Right hindlimb (tissue), 1 donor: ENCODE measurements at regions not wholly inside any gene's neighbourhood (a gene's known extent, or its start where the extent isn't known, plus 50 kb on each side); places are given as distances from the start of the nearest gene placed in this dataset.

Experiments used
- DNase-seq: peaks from one replicate; pipeline ENCODE4 v3.0.0-alpha.2; 2018

DNA sequence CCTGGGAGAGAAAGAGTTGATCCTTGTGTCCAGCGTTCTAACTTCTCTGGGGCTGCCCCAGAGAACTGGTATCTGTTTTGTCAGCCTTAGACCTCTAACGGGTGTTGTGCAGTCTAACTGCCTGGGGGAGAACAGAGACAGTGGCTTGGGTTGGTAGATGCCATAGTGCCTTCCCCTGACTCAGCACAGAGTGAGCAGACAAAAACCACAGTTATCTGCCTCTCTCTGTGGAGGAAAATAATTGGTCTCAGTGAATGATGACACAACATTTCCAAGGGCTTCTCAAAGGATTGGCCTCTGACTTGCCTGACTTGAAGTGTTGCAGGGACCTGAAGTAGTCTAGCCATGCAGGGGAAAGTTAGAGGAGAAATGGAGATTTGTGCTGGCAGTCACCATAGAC is 226.2 kb upstream of the MAN1A1 start:
- DNase-seq = no peak

DNA sequence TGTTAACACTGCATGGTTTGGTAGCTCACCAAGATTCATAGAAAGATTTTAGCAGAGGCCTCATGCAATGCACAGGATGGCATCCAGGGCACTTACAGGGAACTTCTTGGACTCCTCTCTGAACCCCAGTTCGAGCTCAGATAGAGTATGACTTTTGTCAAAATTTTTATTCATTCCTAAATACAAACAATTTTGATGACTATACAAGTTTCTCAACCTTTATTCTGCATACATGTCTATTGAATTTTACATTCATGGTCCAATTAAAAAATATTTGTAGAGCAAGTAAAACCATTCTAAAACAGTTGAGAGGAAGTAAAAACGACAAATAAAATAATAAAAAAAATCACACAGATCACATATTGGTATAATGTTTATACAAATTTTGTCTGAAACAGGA is 219.0 kb upstream of the MAN1A1 start:
- DNase-seq = no peak

DNA sequence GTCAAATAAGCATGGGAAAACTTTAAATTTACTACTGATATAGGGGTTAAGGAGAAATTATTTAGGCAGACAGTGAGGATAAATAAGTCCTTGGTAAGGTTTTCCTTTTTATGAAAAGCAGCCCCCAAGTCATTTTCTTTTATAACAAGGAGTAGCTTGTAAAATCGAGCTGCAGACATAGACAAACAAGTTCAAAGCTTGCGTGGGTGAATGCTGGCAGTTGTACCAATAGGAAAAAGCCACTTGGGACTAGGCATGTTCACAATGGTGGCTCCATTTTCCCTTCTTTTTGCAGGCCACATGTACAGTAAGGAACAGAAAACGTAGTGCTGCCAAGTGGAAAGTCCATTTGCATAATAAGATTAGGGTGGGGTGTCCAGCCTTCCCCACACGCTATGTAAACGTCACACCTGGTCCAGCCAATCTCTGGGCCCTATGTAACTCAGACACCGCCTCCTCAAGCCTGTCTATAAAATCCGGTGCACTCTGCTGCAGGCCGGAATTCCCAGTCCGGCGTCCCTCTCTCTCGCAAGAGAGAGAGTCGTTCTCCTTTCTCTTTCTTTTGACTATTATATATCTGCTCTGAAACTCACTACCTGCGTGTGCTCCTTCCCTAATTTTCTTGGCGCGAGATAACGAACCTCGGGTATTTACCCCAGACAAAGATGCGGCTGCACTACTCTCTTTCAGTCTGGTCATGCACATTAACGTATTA is 217.1 kb upstream of the MAN1A1 start:
- DNase-seq = no peak

DNA sequence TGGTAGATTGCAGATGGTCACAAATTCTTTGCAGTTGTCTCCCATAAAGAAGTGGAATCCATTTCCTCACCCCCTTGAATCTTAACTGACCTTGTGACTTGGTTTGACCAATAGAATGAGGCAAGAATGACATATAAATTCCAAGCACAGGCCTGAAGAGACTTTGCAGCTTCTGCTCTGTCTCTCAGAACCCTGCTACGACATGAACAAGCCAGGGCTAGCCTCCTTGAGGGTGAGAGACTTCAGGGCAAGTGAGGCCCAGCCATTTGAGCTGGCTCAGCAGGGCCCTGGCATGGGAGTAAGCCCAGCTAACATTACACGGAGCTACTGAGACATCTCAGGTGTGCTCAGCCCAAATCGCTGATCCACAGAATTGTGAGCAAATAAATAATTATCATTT is 216.3 kb upstream of the MAN1A1 start:
- no peak for DNase-seq

DNA sequence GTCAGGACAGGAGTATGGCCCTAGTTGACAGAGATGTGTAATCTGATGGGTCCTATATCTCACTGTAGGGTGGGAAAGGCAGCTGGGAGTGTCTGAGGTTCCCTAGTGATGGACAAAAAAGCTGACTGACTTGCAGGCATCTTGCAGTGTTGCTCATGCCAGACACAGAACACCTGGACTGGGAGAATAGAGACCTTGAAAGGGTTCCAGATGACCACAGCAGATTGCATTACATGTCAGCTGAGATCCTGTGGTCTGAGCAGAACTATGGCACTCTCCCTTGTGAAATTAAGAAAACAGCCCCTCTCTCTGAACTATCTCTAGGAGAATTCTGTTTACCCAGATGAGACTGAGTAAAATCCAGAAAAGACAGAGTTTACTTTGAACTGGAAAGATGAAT is 212.6 kb upstream of the MAN1A1 start:
- no peak for DNase-seq

DNA sequence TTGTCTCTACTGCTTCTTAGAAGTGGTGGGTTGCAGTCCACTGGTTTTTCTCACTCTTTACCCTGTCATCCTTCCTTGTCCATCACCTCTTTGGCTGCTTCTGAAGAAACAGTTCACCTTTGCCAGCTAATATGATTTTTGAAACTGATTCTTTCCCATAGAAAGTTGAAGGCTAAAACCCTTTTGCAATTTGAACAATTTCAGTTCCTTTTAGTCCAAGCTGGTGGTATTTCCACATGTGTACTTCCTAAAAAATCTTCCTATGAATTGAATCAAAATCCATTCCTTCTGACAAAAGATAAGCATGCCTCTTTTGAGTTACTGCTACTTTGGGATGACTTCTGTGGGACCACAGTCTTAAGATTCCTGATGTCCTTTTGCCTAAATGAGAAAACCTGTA is 210.0 kb upstream of the MAN1A1 start:
- no peak for DNase-seq

- no peak for DNase-seq
These were observed 207.7 kb upstream of the MAN1A1 start for GRCh38 chr6:119557239-119557638.

GRCh38 chr6:119552021-119552420 is 202.5 kb upstream of the MAN1A1 start:
- no peak for DNase-seq

- DNase-seq = no peak
These were observed 197.5 kb upstream of the MAN1A1 start for GRCh38 chr6:119547024-119547423.

- DNase-seq = no peak
These were observed 195.7 kb upstream of the MAN1A1 start for GRCh38 chr6:119545245-119545644.

DNA sequence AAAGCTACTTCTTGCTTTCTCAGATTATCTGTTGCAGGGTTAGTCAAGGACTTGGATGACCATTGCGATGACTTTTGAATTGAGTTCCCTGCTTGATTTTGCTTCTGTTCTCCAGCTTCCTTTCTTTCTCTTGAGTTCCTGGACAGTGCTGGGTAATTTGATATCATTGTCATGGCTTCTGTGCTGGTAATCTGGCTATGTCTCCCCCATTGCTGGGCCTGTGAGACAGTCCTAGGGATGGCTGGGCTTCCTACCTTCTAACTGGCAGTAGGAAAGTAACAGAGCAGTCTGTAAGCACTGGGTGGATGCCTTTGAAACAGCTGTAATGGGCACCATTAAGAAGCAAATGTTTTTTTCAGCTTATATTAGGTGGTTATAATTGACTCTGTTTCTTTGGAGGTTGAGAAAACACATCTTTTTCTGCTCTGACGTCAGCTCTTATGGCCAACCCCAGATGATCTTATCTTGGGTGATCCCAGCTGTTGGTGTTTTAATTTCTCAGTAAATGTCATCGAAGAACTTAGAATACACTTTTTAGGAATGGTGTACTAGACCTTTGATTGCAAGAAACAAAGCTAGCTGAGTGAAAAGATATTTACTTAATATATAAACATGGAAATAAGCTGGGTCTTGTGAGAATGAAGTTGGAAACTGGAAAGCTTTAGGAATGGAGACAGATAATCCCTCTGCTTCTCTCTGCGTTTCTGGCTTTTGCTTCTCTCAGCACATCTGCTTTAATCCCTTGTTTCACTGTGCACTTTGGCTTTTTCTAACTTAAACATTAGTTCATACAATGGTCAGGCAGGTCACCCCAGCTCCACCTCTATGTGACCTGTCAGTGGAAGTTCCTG is 195.0 kb upstream of the MAN1A1 start:
- DNase-seq = no peak

DNA sequence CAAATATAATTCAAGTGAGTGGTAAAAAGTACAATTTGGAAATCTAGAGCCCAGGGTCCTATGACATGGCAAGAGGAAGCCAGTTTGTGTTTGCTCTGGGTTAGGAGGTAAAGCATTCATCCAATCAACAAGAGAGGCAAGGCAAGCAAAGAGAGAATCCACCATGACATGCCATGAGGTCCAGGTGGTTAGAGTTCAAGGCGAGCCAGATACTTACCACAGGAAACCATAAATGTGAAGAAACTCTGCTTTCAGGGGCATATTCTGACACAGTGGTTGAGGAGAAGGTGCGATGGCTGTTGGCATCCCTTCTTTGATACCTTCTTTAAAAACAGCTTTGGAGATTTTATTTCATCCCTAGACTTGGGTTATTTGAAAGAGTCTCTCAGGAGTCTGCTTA is 193.8 kb upstream of the MAN1A1 start:
- no peak for DNase-seq

DNA sequence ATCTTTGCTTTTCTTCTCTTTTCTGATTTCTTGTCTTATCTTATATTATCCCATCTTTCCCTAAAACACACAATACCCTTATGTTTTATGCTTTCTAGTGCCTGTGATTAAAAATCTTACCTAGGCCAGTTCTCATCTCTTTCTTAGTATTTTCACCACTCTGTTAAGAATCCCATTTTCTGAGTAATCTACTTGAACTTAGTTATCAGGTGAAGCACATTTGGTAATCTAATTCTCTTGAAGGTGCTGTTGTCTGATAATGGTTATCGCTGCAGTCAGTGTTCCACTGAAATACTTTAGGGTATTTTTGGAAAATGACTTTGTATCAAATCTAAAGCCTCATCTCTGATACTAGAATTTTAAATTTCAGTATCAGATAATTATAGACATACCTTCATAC is 192.5 kb upstream of the MAN1A1 start:
- DNase-seq = no peak

GRCh38 chr6:119541132-119541905 is 191.8 kb upstream of the MAN1A1 start:
- no peak for DNase-seq

- DNase-seq = no peak
These were observed 190.9 kb upstream of the MAN1A1 start for GRCh38 chr6:119540417-119540816.

GRCh38 chr6:119539066-119539746 is 189.6 kb upstream of the MAN1A1 start:
- no peak for DNase-seq

DNA sequence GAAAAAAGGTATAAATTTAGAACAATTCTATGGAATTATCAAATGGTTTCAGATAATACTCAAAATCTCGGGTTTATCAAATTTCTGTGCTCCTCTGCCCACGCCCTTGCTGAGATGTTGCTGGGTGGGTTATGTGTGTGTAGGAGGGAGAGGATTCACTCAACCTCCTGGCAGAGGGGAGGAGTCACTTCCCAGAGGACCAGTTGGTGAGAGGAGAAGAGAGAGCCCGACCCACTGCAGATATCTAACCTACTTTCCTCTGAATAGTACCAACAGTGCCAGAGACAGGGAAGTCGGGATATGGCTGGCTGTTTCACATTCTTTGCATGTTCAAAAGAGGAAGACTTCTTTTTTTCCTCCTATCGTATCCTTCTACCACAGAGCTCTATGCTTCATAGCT is 187.1 kb upstream of the MAN1A1 start:
- no peak for DNase-seq

DNA sequence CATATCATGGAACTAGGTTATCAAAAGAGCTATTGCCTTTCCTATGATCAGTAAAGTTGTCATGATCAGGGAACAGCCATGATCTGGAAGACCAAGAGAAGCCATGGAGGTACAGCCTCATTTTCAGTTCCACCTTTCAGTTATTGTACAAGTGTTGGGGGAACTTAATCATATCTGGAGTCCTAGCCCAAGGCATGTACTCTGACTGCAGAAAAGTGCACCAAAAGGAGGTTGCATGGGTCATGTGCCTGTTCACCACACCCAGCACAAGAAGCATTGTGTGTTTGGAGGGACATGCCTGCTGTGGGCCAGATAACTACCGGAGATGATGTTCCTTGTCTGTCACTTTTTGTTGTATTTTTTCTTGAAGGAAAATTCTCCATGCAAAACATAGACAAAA is 185.8 kb upstream of the MAN1A1 start:
- no peak for DNase-seq

DNA sequence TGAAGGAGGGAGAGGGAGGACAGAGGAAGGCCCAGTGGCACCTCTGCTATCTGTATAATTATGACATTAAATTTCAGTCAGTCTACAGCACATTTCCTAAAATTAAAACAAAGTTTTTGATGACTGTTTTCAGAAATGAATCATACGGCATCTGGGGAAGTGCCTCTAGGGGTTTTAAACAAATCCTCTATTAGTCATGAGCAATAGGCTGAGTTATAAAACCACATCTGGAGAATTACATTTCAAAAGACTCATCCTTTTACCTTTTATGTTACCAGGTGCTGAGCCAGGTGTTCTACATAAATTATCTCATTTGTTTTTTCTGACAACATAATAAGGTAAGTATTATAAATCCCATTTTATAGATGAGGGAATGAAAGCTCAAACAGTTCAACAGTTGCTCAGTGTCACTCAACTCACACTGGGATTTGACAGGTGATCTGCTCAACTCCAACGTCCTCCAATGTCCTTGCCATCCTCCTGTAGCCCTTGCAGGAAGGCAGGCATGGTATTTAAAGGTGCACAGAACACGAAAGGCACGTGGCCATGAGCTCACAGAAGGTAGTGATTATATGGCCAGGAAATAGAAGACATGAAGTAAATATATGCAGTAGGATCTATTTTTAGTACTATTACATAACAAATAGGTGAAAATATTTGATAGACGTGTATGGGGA is 184.2 kb upstream of the MAN1A1 start:
- no peak for DNase-seq

DNA sequence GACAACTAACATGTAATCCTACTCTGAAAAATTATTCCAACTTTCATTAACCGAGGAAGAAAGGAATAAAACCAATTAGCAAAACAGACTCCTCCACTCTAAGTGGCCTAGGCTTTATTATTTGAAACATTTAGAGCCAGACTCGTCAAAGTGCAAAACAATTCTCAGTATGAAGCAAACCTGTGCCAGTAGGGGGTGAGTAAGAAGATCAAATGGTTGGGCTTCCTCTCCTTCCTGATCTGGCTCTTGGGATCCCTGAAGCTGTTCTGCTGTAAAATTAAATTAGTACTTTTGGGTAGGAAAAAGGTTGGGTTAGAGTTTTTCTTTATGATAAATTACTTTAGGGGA is 177.6 kb upstream of the MAN1A1 start:
- no peak for DNase-seq

- no peak for DNase-seq
These were observed 177.1 kb upstream of the MAN1A1 start for GRCh38 chr6:119526561-119527230.

DNA sequence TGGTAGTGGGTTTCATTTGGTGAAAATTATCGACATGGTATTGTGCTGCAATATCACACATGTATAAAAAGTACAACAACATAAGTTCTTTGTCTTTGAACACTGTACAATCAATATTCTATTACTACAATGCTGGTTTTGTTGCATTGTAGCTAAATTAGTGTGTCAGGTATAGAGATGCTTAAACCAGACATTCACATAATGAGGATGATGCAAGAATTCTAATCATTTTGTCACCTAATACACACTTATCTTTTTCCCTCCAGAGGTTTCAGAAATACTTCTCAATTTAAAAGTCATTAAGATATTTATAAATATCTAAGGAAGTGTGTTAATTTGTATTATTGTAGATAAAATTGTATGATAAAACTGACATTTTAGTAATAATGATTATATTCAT is 174.8 kb upstream of the MAN1A1 start:
- no peak for DNase-seq
